ENCODE measurements at regions not wholly inside any gene's neighbourhood (a gene's known extent, or its start where the extent isn't known, plus 50 kb on each side); places are given as distances from the start of the nearest gene placed in this dataset.

DNA sequence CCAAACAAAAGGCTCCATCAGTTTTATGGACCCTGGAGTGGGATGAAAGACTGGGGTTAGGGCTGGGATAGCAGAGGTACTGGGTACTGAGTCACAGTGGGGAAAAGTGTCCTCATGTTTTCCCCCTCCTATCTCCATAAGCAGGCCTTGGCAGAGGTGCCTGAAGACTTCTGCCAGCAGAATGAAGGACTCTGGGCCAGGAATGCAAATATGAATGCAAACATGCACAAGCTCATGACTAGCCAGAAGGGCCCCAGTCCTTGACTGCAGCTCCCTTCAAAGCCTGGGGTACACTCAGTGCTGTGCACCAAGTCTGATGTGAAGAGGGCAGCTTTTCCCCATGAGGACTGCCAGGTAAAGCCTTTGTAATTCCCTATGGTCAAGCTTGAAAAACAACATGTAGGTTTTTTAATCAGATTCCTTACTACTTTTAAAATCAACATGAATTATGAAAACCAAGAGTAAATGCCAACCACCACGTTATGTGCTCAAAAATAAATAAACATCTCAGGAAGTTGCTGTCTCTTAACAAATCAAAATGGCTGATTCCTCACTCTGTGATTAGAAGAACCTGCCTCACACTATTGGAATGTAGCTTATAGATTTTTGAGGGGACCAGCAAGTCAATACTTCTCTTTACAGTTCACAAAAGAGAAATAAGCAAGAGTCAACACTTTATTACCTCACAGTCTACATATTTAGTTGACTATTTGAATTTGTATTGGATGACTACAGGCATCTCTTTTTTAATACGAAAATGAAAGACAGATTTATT is 1512.0 kb downstream of the ARAP2 start:
- Histone ChIP-seq H3K27me3 (ENCODE audit: low read length) (no peaks in the 10 kb centered on the region), H3F3A (ENCODE audit: low read length, unreplicated experiment) (no peaks in the 10 kb centered on the region), H3K4me3 (ENCODE audit: low read length) (no peak overlapping the region), H3K9ac (ENCODE audit: low read length) (no peak overlapping the region), H3K4me1 (ENCODE audit: insufficient read depth, low read length) (no peaks in the 10 kb centered on the region), H3K36me3 (ENCODE audit: low read depth, low read length) (no peaks in the 10 kb centered on the region), H3K9me3 (ENCODE audit: low read length) (no peaks in the 10 kb centered on the region), H3K4me2 (ENCODE audit: low read length) (no peak overlapping the region), H3K79me2 (ENCODE audit: low read length) (no peaks in the 10 kb centered on the region), H3K9me2 (replicated peaks; ENCODE audit: low read length) (no peaks in the 10 kb centered on the region), H4K20me1 (ENCODE audit: low read length) (no peaks in the 10 kb centered on the region), H2AFZ (ENCODE audit: low read length) (0 out of 2 replicates have a peak overlapping the region, but pooled peaks have one; percentile 38), H3K27ac (ENCODE audit: low read length) (no peak overlapping the region)
- TF ChIP-seq EZH2phosphoT487 (IDR thresholded peaks at IDR 0.05; ENCODE audit: borderline replicate concordance, low read length): no peak
- TF ChIP-seq, protein P1, sequence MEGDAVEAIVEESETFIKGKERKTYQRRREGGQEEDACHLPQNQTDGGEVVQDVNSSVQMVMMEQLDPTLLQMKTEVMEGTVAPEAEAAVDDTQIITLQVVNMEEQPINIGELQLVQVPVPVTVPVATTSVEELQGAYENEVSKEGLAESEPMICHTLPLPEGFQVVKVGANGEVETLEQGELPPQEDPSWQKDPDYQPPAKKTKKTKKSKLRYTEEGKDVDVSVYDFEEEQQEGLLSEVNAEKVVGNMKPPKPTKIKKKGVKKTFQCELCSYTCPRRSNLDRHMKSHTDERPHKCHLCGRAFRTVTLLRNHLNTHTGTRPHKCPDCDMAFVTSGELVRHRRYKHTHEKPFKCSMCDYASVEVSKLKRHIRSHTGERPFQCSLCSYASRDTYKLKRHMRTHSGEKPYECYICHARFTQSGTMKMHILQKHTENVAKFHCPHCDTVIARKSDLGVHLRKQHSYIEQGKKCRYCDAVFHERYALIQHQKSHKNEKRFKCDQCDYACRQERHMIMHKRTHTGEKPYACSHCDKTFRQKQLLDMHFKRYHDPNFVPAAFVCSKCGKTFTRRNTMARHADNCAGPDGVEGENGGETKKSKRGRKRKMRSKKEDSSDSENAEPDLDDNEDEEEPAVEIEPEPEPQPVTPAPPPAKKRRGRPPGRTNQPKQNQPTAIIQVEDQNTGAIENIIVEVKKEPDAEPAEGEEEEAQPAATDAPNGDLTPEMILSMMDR (conservative IDR thresholded peaks at IDR 0.05; ENCODE audit: low read depth, low read length): no peak
- no peak for TF ChIP-seq EZH2 (IDR thresholded peaks at IDR 0.05; ENCODE audit: low read length, unreplicated experiment)
- DNase-seq: no peak
- no peak for ATAC-seq
- POLR2A ChIA-PET (ENCODE audit: unreplicated experiment): no interaction called here
- BruUV-seq (replicated peaks): no TSS peak
- intact Hi-C loops (cut with micrococcal nuclease): no loop called here
- CTCF ChIA-PET: no interaction called here

DNA sequence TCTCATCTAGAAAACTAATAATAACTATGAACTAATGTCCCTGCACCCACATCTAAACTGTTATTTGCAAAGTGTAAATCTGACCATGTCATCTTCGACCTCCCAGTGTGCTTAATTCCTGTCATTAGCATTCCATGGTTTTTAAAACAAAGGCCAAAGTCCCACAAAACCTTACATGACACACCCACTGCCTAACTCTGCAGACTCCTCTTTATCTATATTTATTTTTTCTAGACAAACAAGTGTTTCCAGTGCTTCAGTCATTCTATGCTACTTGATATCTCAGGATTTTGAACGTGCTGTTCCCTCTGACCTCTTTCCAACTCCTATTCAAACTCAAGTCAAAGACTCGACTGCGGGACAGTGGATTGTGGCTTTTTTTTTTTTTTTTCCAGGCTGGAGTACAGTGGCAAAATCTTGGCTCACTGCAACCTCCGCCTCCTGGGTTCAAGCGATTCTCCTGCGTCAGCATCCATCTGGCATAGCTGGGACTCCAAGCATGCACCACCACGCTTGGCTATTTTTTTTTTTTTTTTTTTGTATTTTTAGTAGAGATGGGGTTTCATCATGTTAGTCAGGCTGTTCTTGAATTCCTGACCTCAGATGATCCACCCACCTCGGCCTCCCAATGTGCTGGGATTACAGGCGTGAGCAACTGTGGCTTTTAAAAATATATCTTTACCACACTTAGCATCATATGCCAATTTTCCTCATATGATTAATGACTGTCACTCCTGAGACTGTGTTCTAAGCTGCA is 1511.0 kb downstream of the ARAP2 start:
- ChIA-PET CTCF (no interaction called here), POLR2A (ENCODE audit: unreplicated experiment) (no interaction called here)
- no TSS peak for BruUV-seq (replicated peaks)

More for the DNA sequence above, 1511.0 kb downstream of the ARAP2 start:
- no peaks in the 10 kb centered on the region for H3F3A ChIP-seq (ENCODE audit: low read length, unreplicated experiment)
- DNase-seq (no peak), ATAC-seq (no peak)
- no peaks in the 10 kb centered on the region for H3K9me2 ChIP-seq (replicated peaks; ENCODE audit: low read length)
- H3K9ac ChIP-seq (ENCODE audit: low read length): no peak overlapping the region
- no peaks in the 10 kb centered on the region for H4K20me1 ChIP-seq (ENCODE audit: low read length)
- H3K27me3 ChIP-seq (ENCODE audit: low read length): no peaks in the 10 kb centered on the region
- no peak overlapping the region for H3K27ac ChIP-seq (ENCODE audit: low read length)
- no peak overlapping the region for H2AFZ ChIP-seq (ENCODE audit: low read length)
- H3K36me3 ChIP-seq (ENCODE audit: low read depth, low read length): no peaks in the 10 kb centered on the region
- no peak overlapping the region for H3K4me3 ChIP-seq (ENCODE audit: low read length)
- H3K9me3 ChIP-seq (ENCODE audit: low read length): no peaks in the 10 kb centered on the region
- H3K79me2 ChIP-seq (ENCODE audit: low read length): no peaks in the 10 kb centered on the region
- no peak overlapping the region for H3K4me2 ChIP-seq (ENCODE audit: low read length)
- no peaks in the 10 kb centered on the region for H3K4me1 ChIP-seq (ENCODE audit: insufficient read depth, low read length)
- TF ChIP-seq, protein P1 (conservative IDR thresholded peaks at IDR 0.05; ENCODE audit: low read depth, low read length): no peak
- TF ChIP-seq EZH2phosphoT487 (IDR thresholded peaks at IDR 0.05; ENCODE audit: borderline replicate concordance, low read length): no peak
- intact Hi-C loops (cut with micrococcal nuclease): no loop called here
